ENCODE measurements at regions not wholly inside any gene's neighbourhood (a gene's known extent, or its start where the extent isn't known, plus 50 kb on each side); places are given as distances from the start of the nearest gene placed in this dataset.

GRCh38 chr10:92789067-92789466 lies 59.3 kb upstream of the EXOC6 start:
- intact Hi-C loops (cut with DNase I): no loop called here
- DNase-seq: no peak

GRCh38 chr10:92789786-92790185 lies 58.5 kb upstream of the EXOC6 start:
- no peak for DNase-seq
- intact Hi-C loops (cut with DNase I): no loop called here

- intact Hi-C loops (cut with DNase I): no loop called here
- DNase-seq: no peak
These were observed 57.9 kb upstream of the EXOC6 start for GRCh38 chr10:92790440-92790839.

- no peak for DNase-seq
- intact Hi-C loops (cut with DNase I): no loop called here
These were observed 55.7 kb upstream of the EXOC6 start for GRCh38 chr10:92792661-92793060.
